Lung (tissue), 11 donors: ENCODE measurements at regions not wholly inside any gene's neighbourhood (a gene's known extent, or its start where the extent isn't known, plus 50 kb on each side); places are given as distances from the start of the nearest gene placed in this dataset.
"Not testable (repeated sequence)": the region's sequence is repeated elsewhere in the genome, so short reads cannot be mapped to it uniquely, and the experiment has no call there.

Experiments used
- ATAC-seq: fragments of 200-7000 bp; cut with Tn5 transposase; one replicate; pipeline ENCODE4 v1.9.1; 2020; ENCODE audit warnings: moderate number of reproducible peaks; ENCODE audit not compliant: insufficient read depth, low FRiP score
- DNase-seq, 3 donors: peaks; one replicate each; pipeline ENCODE4 v3.0.0-alpha.2; 2013 to 2017
- H3K27ac ChIP-seq, 2 donors: one replicate each; pipeline ENCODE4 v1.5.1; 2013; ENCODE audit warnings: mild to moderate bottlenecking in 2 of 2, moderate library complexity in 2 of 2, control low read depth in 1 of 2, inconsistent platforms in 1 of 2, low read depth in 1 of 2, low read length in 1 of 2
- H3K27me3 ChIP-seq, 3 donors: one replicate each; pipeline ENCODE4 v1.5.1; 2013; ENCODE audit warnings: low read length in 2 of 3; ENCODE audit not compliant: control insufficient read depth in 3 of 3, insufficient read depth in 3 of 3
- H3K36me3 ChIP-seq, 4 donors: one replicate each; pipeline ENCODE4 v1.5.1; 2013; ENCODE audit warnings: low read length in 4 of 4, mild to moderate bottlenecking in 1 of 4, moderate library complexity in 1 of 4; ENCODE audit not compliant: control insufficient read depth in 4 of 4, insufficient read depth in 4 of 4
- H3K4me1 ChIP-seq, 5 donors: one replicate each; pipeline ENCODE4 v1.5.1; 2013; ENCODE audit warnings: low read length in 5 of 5, mild to moderate bottlenecking in 2 of 5, moderate library complexity in 1 of 5; ENCODE audit not compliant: control insufficient read depth in 5 of 5, insufficient read depth in 5 of 5
- H3K4me3 ChIP-seq: one replicate; pipeline ENCODE4 v1.5.1; 2013; ENCODE audit warnings: mild to moderate bottlenecking, control low read depth, moderate library complexity
- H3K9ac ChIP-seq, 2 donors: one replicate each; pipeline ENCODE4 v1.5.1; 2013; ENCODE audit warnings: low read length in 2 of 2, control low read depth in 1 of 2; ENCODE audit not compliant: insufficient read depth in 1 of 2
- H3K9me3 ChIP-seq, 4 donors: one replicate each; pipeline ENCODE4 v1.5.1; 2013; ENCODE audit warnings: low read length in 3 of 4, mild to moderate bottlenecking in 1 of 4, moderate library complexity in 1 of 4; ENCODE audit not compliant: control insufficient read depth in 4 of 4, insufficient read depth in 3 of 4
- CTCF ChIP-seq: IDR thresholded peaks from 2 replicates; pipeline ENCODE4 v1.5.1; 2012; ENCODE audit warnings: mild to moderate bottlenecking; ENCODE audit errors: control extremely low read depth, extremely low read depth
- WGBS, 2 donors: extraction: QIAGEN DNeasy Blood & Tissue Kit; methylation state at CpG; one replicate each; pipeline ENCODE4 v1.1.7; 2013; 5-methylcytosine and 5-hydroxymethylcytosine counted together
- donor health status: control.
- donor health status: control.
- donor health status: Bipolar disorder and iron deficiency.
- donor health status: healthy.
- donor health status: DM: yes; HTN: yes; CAD: no.

DNA sequence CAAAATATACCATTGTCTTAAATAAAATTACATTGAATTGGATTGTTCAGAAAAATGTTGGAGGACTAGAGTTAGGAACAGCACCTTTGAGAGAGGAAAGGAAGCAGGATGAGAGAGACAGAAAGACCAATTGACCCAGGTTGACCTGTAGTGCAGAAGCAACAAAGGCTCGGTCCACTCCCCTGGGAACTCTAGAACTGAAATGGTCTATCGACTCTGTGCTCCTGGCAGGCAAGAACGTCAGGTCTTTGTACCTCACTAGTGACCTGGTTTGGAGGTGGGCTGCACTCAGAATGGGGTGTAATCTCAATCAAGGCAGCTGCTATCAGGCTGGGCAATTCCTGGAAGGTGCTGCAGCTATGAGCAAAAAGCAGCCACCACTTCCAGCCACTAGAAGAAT is 110.8 kb downstream of the FAM174A start:
- H3K9me3 ChIP-seq: peaks cover 0 to 2% (median 0%) of the 10 kb centered on the region in 4 donors
- H3K27ac ChIP-seq: no peak overlapping the region
- no peak overlapping the region for H3K9ac ChIP-seq
- H3K36me3 ChIP-seq: no peaks in the 10 kb centered on the region
- WGBS, 2 donors: 81 to 89% methylated on average over 3 of the region's 3 CpGs
- H3K4me1 ChIP-seq: no peaks in the 10 kb centered on the region
- DNase-seq (no peak), ATAC-seq (no peak)
- H3K27me3 ChIP-seq: no peaks in the 10 kb centered on the region
- no peak for TF ChIP-seq CTCF
- H3K4me3 ChIP-seq: no peak overlapping the region

GRCh38 chr5:100646691-100647090 is 111.5 kb downstream of the FAM174A start:
- no peak overlapping the region for H3K4me3 ChIP-seq
- DNase-seq: no peak
- WGBS, 2 donors: 79 to 90% methylated on average over 9 of the region's 9 CpGs
- H3K4me1 ChIP-seq: no peaks in the 10 kb centered on the region
- no peak overlapping the region for H3K9ac ChIP-seq
- no peak for ATAC-seq
- H3K27ac ChIP-seq: no peak overlapping the region
- no peaks in the 10 kb centered on the region for H3K36me3 ChIP-seq
- peaks cover 0 to 2% (median 0%) of the 10 kb centered on the region in 4 donors for H3K9me3 ChIP-seq
- no peak for TF ChIP-seq CTCF
- no peaks in the 10 kb centered on the region for H3K27me3 ChIP-seq

DNA sequence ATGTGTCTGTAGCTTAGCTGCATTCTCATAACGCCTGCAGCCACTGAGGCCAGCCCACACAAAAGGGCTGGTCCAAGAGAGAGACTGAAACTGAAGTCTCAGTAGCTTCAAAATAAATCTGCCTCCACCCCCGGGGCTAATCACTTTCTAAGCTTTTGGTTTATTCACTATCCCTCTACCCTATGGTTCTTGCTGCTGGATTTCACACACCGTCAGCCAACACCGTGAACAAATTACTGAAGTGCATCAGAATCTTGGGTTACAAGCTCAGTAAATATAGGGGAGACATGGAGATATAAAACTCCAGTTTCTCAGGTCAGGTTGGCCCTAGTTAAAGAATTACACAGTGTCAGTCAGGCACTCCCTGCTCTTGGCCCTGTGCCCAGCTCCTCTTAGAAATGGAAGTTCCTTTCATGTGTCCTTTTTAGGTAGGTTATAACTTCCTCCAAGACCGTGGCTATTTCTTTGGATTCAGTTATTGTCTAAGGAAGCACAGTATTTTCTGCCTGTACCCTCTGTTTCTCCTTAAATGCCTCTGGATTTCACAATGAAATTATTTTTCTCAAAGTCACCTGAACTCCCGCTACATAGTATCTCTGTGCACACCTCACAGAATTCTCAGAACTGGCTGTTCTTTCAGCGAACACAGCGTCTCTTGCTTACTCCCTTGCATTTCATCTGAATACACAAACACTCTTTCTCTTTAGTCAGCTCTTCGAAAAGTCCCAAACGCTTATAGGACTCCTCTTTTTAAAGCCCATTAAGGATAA is 112.5 kb downstream of the FAM174A start:
- no peak for TF ChIP-seq CTCF
- no peaks in the 10 kb centered on the region for H3K4me1 ChIP-seq
- peaks cover 0 to 2% (median 0%) of the 10 kb centered on the region in 4 donors for H3K9me3 ChIP-seq
- no peak overlapping the region for H3K9ac ChIP-seq
- no peak overlapping the region for H3K4me3 ChIP-seq
- no peak overlapping the region for H3K27ac ChIP-seq
- DNase-seq: peak; percentile 44 to 67 (median 52)
- no peaks in the 10 kb centered on the region for H3K36me3 ChIP-seq
- WGBS, 2 donors: 62 to 73% methylated on average over 10 of the region's 10 CpGs
- H3K27me3 ChIP-seq: no peaks in the 10 kb centered on the region
- peak; percentile 41 for ATAC-seq

DNA sequence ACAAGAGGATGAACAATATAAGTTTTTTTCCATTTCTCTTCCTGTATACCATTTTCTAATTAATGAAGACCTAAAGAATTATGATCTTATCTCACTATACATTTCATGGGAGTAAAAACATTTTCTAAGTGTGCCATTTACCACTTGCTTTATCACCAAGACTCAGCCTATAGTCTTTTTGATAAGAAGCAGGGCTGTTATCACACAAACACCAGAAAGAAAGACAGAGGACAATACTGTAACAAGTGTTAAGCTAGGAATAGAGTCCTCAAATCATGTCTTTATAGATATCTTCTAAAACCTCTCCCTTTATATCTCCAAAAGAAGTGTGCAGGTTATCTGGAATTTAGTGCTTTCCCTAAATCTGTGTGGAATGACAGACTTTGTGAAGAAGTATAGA is 119.7 kb downstream of the FAM174A start:
- no peak overlapping the region for H3K9ac ChIP-seq
- no peak for TF ChIP-seq CTCF
- H3K27ac ChIP-seq: no peak overlapping the region
- H3K9me3 ChIP-seq: no peaks in the 10 kb centered on the region
- no peaks in the 10 kb centered on the region for H3K36me3 ChIP-seq
- no peak overlapping the region for H3K4me3 ChIP-seq
- ATAC-seq: no peak
- DNase-seq: no peak
- no peaks in the 10 kb centered on the region for H3K27me3 ChIP-seq
- no peaks in the 10 kb centered on the region for H3K4me1 ChIP-seq

DNA sequence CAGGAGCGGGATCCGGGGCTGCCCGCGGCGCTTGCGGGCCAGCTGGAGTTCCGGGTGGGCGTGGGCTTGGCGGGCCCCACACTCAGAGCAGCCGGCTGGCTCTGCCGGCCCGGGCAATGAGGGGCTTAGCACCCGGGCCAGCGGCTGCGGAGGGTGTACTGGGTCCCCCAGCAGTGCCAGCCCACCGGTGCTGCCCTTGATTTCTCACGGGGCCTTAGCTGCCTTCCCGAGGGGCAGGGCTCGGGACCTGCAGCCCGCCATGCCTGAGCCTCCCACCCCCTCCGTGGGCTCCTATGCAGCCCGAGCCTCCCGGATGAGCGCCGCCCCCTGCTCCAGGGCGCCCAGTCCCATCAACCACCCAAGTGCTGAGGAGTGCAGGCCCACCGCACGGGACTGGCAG is 121.6 kb downstream of the FAM174A start:
- ATAC-seq, H3K9me3 ChIP-seq, H3K36me3 ChIP-seq, H3K9ac ChIP-seq, H3K4me1 ChIP-seq, H3K27ac ChIP-seq, H3K4me3 ChIP-seq, H3K27me3 ChIP-seq, DNase-seq: not testable (repeated sequence)
- 96 to 97% methylated on average over 24 to 28 of the region's 28 CpGs for WGBS, 2 donors
